Brain pericyte (primary cell): ENCODE measurements at regions not wholly inside any gene's neighbourhood (a gene's known extent, or its start where the extent isn't known, plus 50 kb on each side); places are given as distances from the start of the nearest gene placed in this dataset.

Experiments used
- DNase-seq: peaks from one replicate; pipeline ENCODE4 v3.0.0-alpha.2; 2012; ENCODE audit warnings: low read depth, low spot score

DNA sequence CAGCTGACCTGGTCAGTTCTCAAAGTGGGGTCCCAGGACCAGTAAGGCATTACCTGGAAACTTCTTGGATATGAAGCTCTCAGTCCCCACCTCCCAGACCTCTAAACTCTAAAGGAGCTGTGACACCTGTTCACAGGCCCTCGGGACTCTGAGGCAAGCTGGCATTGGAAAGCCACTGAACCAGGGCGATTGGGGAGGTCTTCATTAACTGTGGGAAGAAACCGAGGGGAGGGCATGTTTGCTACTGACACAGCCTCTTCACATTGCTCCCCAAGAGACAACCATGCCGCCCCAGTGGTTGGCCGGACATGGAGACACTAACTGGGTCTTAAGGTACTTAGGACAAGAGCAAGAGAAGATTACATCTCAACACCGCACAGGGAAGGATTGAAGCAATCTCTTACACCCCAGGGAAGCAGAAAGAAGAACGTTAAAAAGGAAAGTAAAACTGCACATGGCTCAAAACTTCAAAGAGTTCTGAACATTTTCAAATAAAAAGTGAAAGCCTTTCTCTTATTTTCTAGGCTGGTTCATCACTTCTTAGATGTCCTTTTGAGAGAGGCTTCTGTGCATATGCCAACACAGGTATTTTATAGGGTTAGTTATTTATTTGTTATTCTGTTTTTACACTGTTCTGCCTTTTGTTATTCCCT lies 210.0 kb upstream of the CST7 start:
- DNase-seq = no peak

DNA sequence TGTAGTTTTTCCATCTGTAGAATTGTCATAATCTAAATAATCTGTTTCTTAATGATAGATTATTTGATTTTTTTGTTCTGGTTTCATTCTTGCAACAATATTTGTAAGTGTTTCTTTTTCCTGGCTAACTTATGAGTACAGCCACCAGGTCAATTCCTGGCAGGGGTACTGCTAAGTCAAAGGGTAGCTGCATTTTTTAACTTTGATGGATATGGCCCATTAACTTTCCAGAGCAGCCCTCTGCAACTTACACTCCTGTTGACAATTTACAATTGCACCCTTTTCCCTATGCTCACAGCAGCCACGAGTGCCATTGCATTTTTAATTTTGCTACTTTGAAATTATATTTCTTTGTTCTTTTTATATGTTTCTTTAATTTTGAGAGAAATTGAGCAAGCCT lies 209.3 kb upstream of the CST7 start:
- DNase-seq = no peak

DNA sequence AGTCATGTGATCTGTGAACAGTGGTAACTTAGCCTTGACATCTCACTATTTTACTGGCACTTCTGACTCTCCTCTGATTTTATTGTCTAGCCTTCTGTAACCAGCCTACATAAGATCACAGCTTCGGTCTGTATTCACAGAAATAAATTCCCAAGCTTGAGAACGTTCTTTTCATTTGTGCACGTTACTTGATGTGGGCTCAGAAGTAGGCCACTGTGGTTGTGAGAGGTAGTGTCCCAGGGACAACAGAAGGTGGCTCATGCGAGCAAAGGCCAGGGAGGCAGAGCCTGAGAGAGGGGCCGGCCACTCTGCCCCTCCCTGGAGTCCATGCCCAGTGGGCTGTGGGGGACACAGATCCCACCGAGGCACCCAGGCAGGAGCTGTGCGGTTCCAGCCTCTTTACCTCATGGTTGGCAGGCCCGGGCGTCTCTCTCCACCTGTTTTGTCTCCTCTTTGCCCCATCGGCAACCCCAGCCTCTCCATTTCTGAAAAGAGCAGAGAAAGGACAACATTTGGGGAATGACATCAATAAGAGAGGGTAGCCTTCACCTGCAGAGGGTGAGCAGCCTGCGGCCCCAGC lies 207.5 kb upstream of the CST7 start:
- no peak for DNase-seq

DNA sequence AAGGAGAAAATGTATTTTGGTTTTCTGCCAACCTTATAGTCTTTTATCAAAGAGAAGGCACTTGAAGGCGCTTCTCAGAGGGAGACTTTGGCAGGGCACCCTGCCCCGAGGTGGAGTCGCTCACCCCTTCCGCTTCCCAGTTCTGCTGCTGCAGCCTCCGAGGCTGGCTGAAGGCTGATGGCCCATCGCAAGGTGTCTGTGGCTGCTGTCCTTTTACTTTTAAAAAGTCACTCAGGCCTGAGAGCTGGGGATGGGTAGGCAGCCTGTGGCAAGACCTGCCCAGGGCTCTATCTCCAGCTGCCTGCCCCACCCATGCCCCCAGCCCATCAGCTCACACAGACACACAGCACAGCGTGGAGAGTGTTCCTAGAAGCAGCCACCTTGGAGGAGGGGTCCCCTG lies 206.6 kb upstream of the CST7 start:
- DNase-seq = no peak

DNA sequence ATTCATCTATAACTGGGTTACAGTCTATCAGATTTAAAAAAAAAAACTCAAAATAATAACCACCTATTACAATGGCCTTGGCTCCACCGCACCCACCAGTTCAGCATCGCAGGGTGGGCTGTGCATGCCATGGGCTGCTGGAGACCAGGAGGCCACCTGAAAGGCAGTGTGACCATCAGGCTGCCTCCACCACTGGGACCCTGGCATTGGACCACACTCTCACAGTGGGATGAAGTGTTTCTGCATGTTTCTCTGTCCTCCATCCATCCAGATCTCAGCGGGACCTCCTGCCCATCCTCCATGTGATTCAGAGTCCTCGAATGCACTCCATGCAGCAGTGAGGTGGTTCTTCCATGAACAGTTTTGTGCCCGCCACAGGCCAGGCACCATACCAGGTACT lies 206.1 kb upstream of the CST7 start:
- no peak for DNase-seq

DNA sequence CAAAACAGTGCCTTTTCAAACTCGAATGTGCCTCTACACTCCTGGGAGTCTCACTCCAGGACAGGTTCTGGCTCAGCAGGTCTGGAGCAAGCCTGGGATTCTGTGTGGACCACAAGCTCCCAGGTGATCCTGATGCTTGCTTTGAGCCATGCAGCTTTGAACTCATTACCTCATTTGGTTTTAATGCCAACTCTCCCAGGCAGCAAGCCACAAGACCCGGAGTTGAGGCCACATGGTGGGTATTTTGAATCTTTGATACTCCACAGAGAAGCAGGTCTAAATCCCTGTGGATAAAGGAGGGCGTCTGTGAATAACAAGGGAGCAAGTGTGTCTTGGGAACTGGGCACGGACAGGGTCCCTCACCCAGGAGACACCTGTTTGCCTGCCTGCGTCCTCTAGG lies 205.4 kb upstream of the CST7 start:
- no peak for DNase-seq

DNA sequence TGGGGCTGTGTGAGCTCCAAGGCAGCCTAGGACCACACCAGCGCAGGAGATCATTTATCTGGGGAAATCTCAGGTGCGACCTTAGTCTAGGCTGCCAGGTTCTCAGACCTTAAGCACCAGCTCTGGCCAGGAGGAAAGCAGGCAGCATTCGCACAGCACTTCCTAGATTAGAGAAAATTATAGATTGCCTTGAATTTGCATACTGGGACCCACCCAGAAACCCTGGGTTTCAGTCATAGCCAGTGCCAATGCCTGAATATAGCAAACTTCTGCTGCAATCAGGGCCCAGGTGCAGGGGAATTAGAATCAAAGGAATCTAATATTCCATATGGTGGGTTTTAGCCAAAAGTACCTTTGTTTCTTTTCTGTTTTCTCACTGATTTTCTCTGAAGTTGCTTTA lies 204.3 kb upstream of the CST7 start:
- DNase-seq = no peak

DNA sequence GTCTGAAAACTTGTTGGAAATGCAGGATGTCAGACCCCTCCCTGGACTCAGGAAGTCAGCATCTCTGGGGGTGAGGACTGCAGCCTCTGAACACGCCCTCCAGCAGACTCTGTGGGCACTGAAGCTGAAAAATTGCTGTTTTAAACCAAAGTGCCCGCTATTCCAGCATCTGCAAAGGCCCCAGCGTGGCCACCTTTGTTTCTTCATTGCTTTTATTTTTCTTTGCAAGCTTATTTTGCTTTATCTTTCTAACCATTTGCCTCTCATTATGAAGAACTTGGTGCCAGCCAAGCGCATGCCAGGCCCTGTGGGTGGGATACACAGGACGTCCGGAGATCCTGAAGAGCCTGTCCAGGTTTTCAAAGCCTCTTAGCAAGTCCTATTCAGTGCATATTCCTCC lies 203.9 kb upstream of the CST7 start:
- no peak for DNase-seq

DNA sequence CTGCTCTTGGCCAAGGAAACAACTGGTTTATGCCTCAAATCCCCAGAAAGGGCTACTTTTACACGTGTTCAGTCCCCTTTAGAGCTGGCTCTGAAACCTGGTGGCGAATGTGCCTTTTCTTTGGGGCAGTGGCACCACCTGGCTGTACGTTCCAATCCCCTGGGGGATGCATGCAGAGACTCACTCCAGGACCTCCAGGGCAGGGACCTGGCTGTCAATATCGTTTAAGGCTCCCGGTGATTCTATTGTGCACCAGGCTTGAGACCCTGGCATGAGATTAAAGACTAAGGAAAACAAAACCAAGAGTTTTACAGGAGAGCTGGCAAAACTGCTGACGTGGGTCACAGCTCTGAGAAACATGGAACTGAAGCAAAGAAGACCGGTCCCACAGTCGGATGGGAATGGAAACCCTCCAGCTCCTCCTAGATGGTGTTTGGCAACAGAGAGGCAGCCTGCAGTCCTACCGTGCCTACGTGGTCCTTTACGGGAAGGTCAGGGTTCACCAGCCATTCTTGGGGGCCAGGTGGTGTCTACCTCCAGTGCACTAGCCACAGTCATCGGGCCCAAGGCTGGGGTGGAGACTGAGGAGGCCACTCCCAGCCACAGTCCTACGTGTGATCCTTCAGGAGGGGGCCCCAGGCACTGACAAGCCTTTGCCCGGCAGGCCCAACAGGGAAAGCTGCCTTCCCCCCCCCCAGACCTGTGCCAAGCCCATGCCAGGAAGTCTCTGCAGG lies 203.3 kb upstream of the CST7 start:
- DNase-seq = no peak

DNA sequence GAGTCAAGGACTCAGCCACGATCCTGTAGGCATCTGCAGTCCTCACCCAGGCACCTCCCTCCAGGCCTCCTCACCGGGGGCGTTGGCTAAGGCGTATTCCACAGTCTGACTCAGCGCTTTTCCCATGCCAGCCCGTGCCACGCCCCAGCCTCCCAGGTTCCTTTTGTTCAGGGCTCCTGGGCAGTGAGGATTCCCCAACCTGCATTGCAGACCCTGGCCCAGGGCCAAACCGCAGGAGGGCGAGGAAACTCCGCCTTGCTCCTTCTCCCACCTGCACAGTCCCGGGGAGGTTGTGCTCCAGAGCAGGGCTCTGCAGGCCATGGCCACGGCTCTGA lies 202.8 kb upstream of the CST7 start:
- DNase-seq = no peak

DNA sequence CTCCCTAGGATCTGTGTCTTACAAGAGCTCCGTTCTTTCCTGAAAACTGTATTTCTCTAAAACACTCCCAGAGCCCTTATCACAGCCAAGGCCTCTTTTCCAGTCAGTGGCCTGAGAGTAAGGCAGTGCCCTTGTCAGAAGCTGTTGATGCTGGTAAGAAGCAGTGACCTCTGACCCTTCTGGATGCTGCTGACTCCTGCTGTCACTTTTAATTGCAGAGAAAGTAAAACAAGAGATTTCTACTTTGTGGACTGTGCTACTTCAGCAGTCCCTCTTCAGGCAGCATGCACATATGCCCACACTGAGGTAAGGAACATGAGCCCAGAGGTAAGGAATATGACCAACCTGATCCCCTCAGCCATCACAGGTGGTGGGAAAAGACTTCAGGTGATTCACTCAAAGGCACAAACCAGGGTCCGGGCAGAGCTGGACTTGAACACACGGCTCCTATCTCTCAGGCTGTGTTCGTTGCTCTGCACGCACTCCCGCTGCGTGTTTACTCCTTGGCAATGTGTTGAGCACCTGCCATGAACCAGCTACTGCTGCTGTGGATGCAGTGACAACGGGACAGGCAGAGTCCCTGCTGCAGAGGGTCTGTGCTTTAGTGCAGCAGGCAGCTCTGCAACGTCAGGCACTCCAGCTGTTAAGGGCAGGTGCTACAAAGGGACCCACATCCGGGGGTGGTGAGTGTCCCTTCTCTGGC lies 201.9 kb upstream of the CST7 start:
- DNase-seq = no peak

DNA sequence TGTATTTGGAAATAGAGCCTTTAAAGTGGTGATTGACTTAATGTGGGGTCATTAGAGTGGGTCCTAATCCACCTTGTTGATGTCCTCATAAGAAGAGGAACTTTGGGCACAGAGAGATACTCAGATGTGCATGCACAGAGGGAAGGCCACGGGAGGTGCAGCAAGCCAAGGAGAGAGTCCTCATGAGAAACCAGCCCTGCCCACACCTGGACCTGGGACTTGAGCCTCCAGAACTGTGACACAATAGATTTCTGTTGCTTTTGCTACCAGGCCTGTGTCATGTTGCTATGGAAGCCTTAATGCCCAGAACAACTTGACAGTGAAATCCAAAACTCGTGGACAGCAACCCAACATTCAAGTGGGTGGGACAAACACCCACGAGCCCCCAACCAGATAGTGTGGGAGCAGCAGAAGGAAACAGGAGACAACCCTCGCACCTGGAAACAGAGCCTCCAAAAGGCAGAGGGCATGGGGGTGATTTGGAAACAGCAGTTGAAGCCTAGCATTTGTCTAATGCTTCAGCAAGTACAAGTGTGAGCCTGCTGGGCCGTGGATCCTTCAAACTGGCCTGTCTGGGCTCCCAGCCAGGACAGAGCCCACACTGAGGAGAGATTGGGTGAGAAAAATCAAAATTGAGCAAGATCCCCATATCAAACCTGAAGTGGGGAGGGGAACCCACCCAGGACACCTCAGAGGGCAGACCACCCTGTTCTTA lies 201.0 kb upstream of the CST7 start:
- no peak for DNase-seq

DNA sequence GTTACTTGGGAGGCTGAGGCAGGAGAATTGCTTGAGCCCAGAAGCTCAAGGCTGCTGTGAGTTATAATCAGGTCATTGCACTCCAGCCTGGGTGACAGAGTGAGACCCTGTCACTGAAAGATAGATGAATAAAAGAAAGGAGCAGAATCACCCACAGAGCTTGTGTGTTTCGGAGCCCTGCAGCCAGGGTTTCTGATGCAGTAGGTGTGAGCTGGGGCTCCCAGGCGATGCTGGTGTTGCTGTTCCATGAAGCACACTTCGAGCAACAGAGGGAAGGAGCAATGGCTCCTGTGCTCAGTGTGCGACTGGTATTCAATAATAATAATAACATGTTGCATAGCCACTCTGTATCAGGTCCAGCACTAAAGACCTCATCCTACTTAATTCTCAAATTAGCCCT lies 197.5 kb upstream of the CST7 start:
- DNase-seq = no peak

DNA sequence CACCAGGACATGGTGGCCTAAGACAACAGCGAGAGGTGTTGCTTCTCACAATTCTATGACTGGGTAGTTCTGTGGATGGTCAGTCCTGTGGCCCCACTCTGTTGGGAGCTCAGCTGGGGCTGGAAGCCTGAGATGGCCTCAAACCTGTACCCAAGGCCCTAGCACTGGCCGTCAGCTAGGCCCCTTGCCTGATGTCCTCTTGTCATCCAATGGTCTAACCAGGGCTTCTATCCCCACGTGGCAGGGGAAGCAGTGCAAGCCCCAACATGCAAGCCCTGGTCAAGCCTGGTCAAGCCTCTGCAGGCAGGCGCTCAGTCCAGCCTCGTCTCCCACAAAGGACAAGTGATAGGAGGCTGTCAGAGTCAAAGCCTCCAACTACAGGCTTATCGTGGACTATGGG lies 196.5 kb upstream of the CST7 start:
- no peak for DNase-seq

DNA sequence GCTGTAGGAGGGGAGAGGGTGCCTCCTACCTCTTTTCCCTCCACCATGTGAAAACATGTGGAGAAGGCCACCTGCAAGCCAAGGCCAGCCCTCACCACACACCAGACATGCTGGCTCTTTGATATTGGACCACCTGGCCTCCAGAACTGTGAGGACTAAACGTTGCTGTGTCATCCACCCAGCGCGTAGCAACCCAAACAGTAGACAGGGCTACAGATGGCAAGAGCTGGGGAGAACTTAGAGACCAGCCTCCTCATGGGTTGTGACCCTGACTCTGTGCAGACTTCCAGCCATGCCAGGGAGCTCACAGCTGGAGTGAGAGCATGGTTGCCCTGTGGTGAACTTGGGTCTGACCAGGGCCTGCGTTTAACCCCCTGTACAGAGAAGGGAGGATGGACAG lies 195.9 kb upstream of the CST7 start:
- no peak for DNase-seq

DNA sequence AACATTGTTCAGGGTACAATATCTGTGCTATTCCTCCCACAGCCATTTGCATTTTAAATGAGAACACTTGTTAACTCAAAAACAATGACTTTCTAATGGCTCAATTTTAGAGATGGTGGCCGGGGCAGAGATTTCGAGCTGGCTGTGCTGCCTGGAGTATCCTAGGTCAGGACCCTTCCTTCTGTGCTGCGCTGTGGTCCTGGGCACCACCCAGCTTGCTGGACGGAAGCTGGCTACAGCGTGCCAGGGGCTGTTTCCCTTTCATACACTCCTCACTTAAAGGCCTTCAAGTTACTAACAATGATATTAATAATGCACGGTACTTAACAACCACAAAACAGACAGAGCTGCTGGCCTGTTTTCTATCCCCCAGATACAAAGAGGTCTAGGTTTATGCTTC lies 194.4 kb upstream of the CST7 start:
- DNase-seq = no peak

DNA sequence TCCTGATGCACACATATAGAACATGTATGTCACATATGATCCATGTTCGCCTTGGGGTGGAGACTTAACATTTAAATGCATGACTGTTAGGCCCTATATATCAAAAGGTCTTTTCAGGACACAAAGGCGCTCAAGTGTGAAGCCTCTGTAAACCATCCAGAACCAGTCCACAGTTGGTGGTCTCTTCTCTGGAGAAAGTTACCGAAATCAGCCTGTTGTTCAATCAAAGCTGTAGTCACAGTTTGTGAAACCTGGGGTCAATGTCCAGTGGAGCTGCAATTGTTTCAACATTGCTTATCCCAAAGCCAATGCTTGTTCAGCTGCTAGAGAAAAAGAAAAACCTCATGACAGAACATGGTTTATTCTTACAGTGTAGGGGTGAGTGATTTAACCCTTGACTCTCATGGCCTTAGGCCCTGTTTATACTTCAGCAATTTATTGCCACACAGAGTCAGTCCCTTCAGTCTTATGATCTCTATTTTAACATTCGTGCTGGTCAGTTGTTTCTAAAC lies 193.6 kb upstream of the CST7 start:
- DNase-seq = peak; percentile 89

DNA sequence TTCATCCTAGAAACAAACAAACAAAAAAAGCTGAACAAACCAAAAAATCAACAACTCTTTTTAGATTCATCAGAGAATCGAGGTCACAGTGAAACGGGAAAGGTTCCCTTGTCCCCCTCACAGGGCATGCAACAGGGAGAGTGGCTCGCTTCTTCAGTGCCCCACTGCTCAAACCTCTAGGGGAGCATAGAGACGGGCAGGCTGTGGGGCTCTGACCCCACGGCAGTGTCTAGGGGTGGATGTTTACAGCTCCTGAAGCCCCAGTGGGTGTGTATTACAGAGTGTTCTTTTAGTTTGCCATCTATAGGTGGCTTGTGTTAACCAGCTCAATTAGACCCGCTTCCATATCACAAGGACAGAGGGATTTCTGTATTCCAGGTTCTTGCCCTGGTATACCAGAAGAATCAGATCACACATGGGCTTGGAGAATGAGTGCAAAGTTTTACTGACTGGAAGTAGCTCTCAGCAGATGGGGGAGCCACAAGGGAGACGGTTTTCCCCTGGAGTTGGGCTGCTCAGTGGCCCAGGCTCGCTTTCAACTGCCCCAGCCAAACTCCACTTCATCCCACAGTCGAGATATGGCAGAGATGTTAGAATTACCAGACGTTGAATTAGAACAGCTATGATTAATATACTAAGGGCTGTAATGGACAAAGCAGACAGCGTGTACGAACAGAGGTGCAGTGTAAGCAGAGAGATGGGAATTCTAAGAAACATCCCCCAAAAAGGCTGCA lies 192.6 kb upstream of the CST7 start:
- no peak for DNase-seq

DNA sequence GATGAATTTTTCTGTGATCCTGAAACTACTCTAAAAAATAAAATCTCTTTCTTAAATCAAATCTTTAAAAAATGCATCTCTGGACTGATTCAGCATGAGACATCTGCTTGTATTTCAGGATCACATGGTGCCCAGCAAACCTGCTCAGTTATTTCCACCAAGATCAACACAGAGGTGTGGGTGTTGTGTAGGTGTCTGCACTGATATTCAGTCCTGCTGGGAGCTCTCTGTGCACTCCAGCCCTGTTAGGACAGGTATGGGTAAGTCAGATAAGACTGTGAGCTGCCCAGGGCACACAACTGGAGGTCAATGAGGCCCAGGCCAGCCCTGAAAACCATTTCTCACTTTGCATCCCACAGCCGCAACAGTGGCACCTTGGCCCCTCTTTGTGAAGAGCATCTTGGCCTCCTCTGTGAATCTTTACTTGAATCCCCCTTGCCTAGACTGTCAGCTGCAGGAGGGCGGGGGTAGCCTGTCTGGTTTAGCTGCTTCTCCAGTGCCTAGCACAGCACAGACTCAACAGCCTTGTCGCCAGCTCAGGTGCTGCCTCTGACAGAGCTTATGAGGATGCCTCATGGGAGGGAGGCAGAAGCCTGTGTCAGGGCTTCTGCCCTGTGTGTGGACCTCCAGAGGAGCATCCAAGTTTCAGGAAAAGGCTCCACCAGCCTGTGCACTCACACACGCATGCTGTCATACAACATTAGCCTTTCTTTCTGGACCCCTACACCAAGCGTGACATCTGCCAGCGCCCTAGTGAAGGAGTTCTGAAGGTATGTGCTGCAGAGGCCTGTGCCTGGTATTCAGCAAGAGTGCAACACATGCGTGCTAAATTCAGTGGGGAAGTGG lies 187.6 kb upstream of the CST7 start:
- DNase-seq = no peak

DNA sequence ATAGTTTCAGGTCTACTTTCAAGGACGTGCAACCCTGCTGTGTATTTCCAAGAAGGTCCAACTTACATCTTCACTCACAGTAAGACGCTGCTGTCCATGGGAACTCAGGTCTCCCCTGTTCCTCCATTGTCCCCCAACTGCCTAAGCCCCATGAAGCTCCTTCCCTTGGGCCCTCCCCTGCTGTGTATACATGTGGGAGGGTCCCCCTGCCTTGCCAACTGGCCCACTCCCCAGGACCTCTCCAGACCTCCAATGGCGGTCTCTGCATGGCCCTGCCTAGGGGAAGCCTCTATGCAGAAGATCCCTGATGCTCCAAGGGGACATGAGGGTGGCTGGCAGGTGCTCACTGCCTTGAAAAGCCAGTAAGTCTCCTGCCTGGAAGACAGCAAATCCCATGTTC lies 186.7 kb upstream of the CST7 start:
- no peak for DNase-seq
